Common myeloid progenitor, CD34-positive (primary cell): ENCODE measurements at regions not wholly inside any gene's neighbourhood (a gene's known extent, or its start where the extent isn't known, plus 50 kb on each side); places are given as distances from the start of the nearest gene placed in this dataset.
A peak's percentile ranks its signal among the peaks of the same experiment; 100 is the strongest.
"Not testable (repeated sequence)": the region's sequence is repeated elsewhere in the genome, so short reads cannot be mapped to it uniquely, and the experiment has no call there.

Experiments used
- CTCF ChIA-PET: fragments of 350-600 bp; sonication (Branson Sonifier 250); formaldehyde crosslinking; loops from one replicate; lab custom pipeline; 2021; ENCODE audit warnings: antibody characterized with exemption; lab: Charles Lee
- POLR2A ChIA-PET: fragments of 350-600 bp; sonication (Branson Sonifier 250); formaldehyde crosslinking; loops from one replicate; lab custom pipeline; 2021; ENCODE audit warnings: antibody characterized with exemption; lab: Charles Lee
- DNase-seq, 3 donors: peaks; one replicate each; pipeline versions ENCODE4 v3.0.0 to v3.0.0-alpha.2; 2013
- H3K27ac ChIP-seq, 2 experiments: 1 replicate in 1 of 2; 2 replicates in 1 of 2; pipeline ENCODE4 v1.7.0; 2013; ENCODE audit warnings: inconsistent platforms in 2 of 2, low read length in 2 of 2, mild to moderate bottlenecking in 2 of 2, low read depth in 1 of 2, moderate library complexity in 1 of 2; ENCODE audit not compliant: severe bottlenecking in 2 of 2, insufficient read depth in 1 of 2, poor library complexity in 1 of 2
- H3K27me3 ChIP-seq, 5 experiments: replicated peaks in 2 of 5; 1 replicate in 3 of 5; 2 replicates in 2 of 5; pipeline versions ENCODE4 v1.6.1 to v1.7.0; 2013; ENCODE audit warnings: low read length in 4 of 5, mild to moderate bottlenecking in 2 of 5, moderate library complexity in 2 of 5, inconsistent platforms in 1 of 5; ENCODE audit not compliant: insufficient read depth in 5 of 5, control insufficient read depth in 4 of 5
- H3K36me3 ChIP-seq, 4 experiments: 1 replicate in 2 of 4; 2 replicates in 2 of 4; pipeline versions ENCODE4 v1.6.1 to v1.7.0; 2013; ENCODE audit warnings: low read length in 3 of 4, control low read depth in 1 of 4, mild to moderate bottlenecking in 1 of 4; ENCODE audit not compliant: control insufficient read depth in 4 of 4, insufficient read depth in 4 of 4
- H3K4me1 ChIP-seq, 4 experiments: 1 replicate in 3 of 4; 2 replicates in 1 of 4; pipeline versions ENCODE4 v1.6.1 to v1.7.1; 2013; ENCODE audit warnings: low read length in 3 of 4, mild to moderate bottlenecking in 3 of 4, control low read depth in 1 of 4, inconsistent platforms in 1 of 4, moderate library complexity in 1 of 4; ENCODE audit not compliant: control insufficient read depth in 4 of 4, insufficient read depth in 4 of 4; ENCODE audit errors: control extremely low read depth in 1 of 4
- H3K4me3 ChIP-seq, 7 experiments: 1 replicate in 4 of 7; 2 replicates in 3 of 7; pipeline versions ENCODE4 v1.5.1 to v1.7.0; 2013; ENCODE audit warnings: mild to moderate bottlenecking in 7 of 7, low read length in 6 of 7, moderate library complexity in 6 of 7, inconsistent platforms in 2 of 7, low read depth in 2 of 7, control low read depth in 1 of 7; ENCODE audit not compliant: insufficient read depth in 4 of 7, control insufficient read depth in 1 of 7; ENCODE audit errors: extremely low read depth in 1 of 7
- H3K9me3 ChIP-seq, 5 experiments: 1 replicate in 4 of 5; 2 replicates in 1 of 5; pipeline versions ENCODE4 v1.6.1 to v1.7.1; 2013; ENCODE audit warnings: low read length in 4 of 5, mild to moderate bottlenecking in 2 of 5, inconsistent platforms in 1 of 5, low read depth in 1 of 5, moderate library complexity in 1 of 5; ENCODE audit not compliant: control insufficient read depth in 4 of 5, insufficient read depth in 2 of 5; ENCODE audit errors: control extremely low read depth in 1 of 5
- WGBS: methylation state at CpG from one replicate; pipeline ENCODE4 v1.1.5; 2013; ENCODE audit not compliant: insufficient coverage; 5-methylcytosine and 5-hydroxymethylcytosine counted together

GRCh38 chr5:82586661-82587310 is 308.6 kb upstream of the RPS23 start:
- WGBS, result 100% methylated on average over 1 of the region's 3 CpGs
- peaks cover 0 to 4% (median 0%) of the 10 kb centered on the region in 4 experiments for H3K4me1 ChIP-seq
- CTCF ChIA-PET, result no interaction called here

GRCh38 chr5:82586181-82586580 is 308.0 kb upstream of the RPS23 start:
- Histone ChIP-seq H3K4me3 (no peak overlapping the region), H3K27ac (no peak overlapping the region), H3K4me1 (peaks cover 0 to 4% (median 0%) of the 10 kb centered on the region in 4 experiments), H3K27me3 (no peaks in the 10 kb centered on the region), H3K9me3 (peaks cover 0 to 12% (median 2%) of the 10 kb centered on the region in 5 experiments), H3K36me3 (no peaks in the 10 kb centered on the region)
- 50% methylated on average over 1 of the region's 2 CpGs for WGBS
- DNase-seq, result peak in 1 of 3 donors; percentile 3
- ChIA-PET POLR2A (no interaction called here), CTCF (no interaction called here)

More at GRCh38 chr5:82586661-82587310, 308.6 kb upstream of the RPS23 start:
- Histone ChIP-seq H3K27ac (no peak overlapping the region), H3K4me3 (no peak overlapping the region), H3K27me3 (no peaks in the 10 kb centered on the region), H3K36me3 (no peaks in the 10 kb centered on the region), H3K9me3 (peaks cover 0 to 12% (median 2%) of the 10 kb centered on the region in 5 experiments)
- POLR2A ChIA-PET, result no interaction called here
- DNase-seq, result no peak

GRCh38 chr5:82584631-82585030 is 306.5 kb upstream of the RPS23 start:
- DNase-seq, result no peak
- ChIA-PET CTCF (interaction anchor here (0.9 kb wide), 1 partner anchor 19 kb away, joined by 4 read pairs; no protein-coding TSS in a partner anchor), POLR2A (no interaction called here)
- WGBS, result 100% methylated on average over 3 of the region's 4 CpGs
- Histone ChIP-seq H3K4me3 (no peak overlapping the region), H3K4me1 (peaks cover 0 to 4% (median 0%) of the 10 kb centered on the region in 4 experiments), H3K9me3 (peaks cover 0 to 12% (median 0%) of the 10 kb centered on the region in 5 experiments), H3K27me3 (no peaks in the 10 kb centered on the region), H3K36me3 (no peaks in the 10 kb centered on the region), H3K27ac (no peak overlapping the region)

GRCh38 chr5:82583331-82583730 is 305.2 kb upstream of the RPS23 start:
- H3K27ac ChIP-seq, H3K27me3 ChIP-seq, H3K4me3 ChIP-seq, DNase-seq, H3K4me1 ChIP-seq, CTCF ChIA-PET, H3K36me3 ChIP-seq, POLR2A ChIA-PET: not testable (repeated sequence)
- WGBS, result 93% methylated on average over 5 of the region's 6 CpGs
- H3K9me3 ChIP-seq, result peaks cover 0 to 12% (median 0%) of the 10 kb centered on the region in 5 experiments

- ChIA-PET POLR2A (no interaction called here), CTCF (interaction anchor here (0.7 kb wide), 1 partner anchor 183 kb away, joined by 3 read pairs; no protein-coding TSS in a partner anchor)
- Histone ChIP-seq H3K9me3 (peaks cover 0 to 4% (median 0%) of the 10 kb centered on the region in 5 experiments), H3K27me3 (no peaks in the 10 kb centered on the region), H3K4me3 (no peak overlapping the region), H3K4me1 (no peaks in the 10 kb centered on the region), H3K36me3 (no peaks in the 10 kb centered on the region), H3K27ac (no peak overlapping the region)
- DNase-seq, result no peak
- 86% methylated on average over 1 of the region's 1 CpG for WGBS
Measured at GRCh38 chr5:82564963-82565362, 286.8 kb upstream of the RPS23 start.

GRCh38 chr5:82563745-82564144 is 285.6 kb upstream of the RPS23 start:
- H3K36me3 ChIP-seq, result no peaks in the 10 kb centered on the region
- ChIA-PET CTCF (no interaction called here), POLR2A (no interaction called here)
- no peaks in the 10 kb centered on the region for H3K4me1 ChIP-seq
- no peak for DNase-seq
- H3K27ac ChIP-seq, result no peak overlapping the region
- peaks cover 0 to 4% (median 0%) of the 10 kb centered on the region in 5 experiments for H3K9me3 ChIP-seq
- H3K4me3 ChIP-seq, result no peak overlapping the region
- H3K27me3 ChIP-seq, result no peaks in the 10 kb centered on the region

GRCh38 chr5:82562696-82563240 is 284.6 kb upstream of the RPS23 start:
- H3K9me3 ChIP-seq, result peaks cover 0 to 4% (median 0%) of the 10 kb centered on the region in 5 experiments
- CTCF ChIA-PET, result no interaction called here
- H3K36me3 ChIP-seq, result no peaks in the 10 kb centered on the region
- POLR2A ChIA-PET, result no interaction called here
- H3K4me3 ChIP-seq, result no peak overlapping the region
- H3K27me3 ChIP-seq, result no peaks in the 10 kb centered on the region
- WGBS, result 95% methylated on average over 6 of the region's 6 CpGs
- no peak overlapping the region for H3K27ac ChIP-seq
- no peak for DNase-seq
- no peaks in the 10 kb centered on the region for H3K4me1 ChIP-seq
